Endothelial cell of umbilical vein (primary cell): ENCODE measurements at regions not wholly inside any gene's neighbourhood (a gene's known extent, or its start where the extent isn't known, plus 50 kb on each side); places are given as distances from the start of the nearest gene placed in this dataset.
"Not testable (repeated sequence)": the region's sequence is repeated elsewhere in the genome, so short reads cannot be mapped to it uniquely, and the experiment has no call there.

Experiments used
- BruUV-seq: library from RNA; stranded (reverse); fragments of 400-500 nt; replicated peaks from 2 replicates; lab custom pipeline; 2021; lab: Mats Ljungman, UMichigan
- CTCF ChIA-PET: fragments of 300-600, 350-600 bp; sonication (Branson Sonifier 250); formaldehyde crosslinking; loops from one replicate; lab custom pipeline; 2021; ENCODE audit warnings: antibody characterized with exemption, inconsistent platforms; lab: Charles Lee
- POLR2A ChIA-PET: fragments of 300-600, 350-600 bp; sonication (Branson Sonifier 250); formaldehyde crosslinking; loops from one replicate; lab custom pipeline; 2021; ENCODE audit warnings: antibody characterized with exemption, inconsistent platforms; lab: Charles Lee
- DNase-seq: peaks from one replicate; pipeline ENCODE4 v3.0.0-alpha.2; 2011; ENCODE audit warnings: low read depth, low spot score
- FAIRE-seq: peaks from 2 replicates; lab custom pipeline; 2011; peaks lifted over from hg19 to GRCh38; lab: Jason Lieb, UNC
- H2AFZ ChIP-seq: 2 replicates; pipeline ENCODE4 v1.6.0; 2012; ENCODE audit warnings: low read depth, low read length, control low read depth, inconsistent platforms
- H3K27ac ChIP-seq: 2 replicates; pipeline ENCODE4 v1.5.1; 2011; ENCODE audit warnings: low read depth, mild to moderate bottlenecking, control low read depth, low read length, moderate library complexity; ENCODE audit not compliant: insufficient read depth
- H3K27me3 ChIP-seq, 2 experiments: 2 replicates each; pipeline versions ENCODE4 v1.6.0 to v1.6.1; 2011; ENCODE audit warnings: low read length in 2 of 2, mixed read lengths in 1 of 2; ENCODE audit not compliant: control insufficient read depth in 2 of 2, insufficient read depth in 2 of 2
- H3K36me3 ChIP-seq, 2 experiments: 2 replicates in 1 of 2; 3 replicates in 1 of 2; pipeline ENCODE4 v1.5.1; 2011; ENCODE audit warnings: low read length in 2 of 2, mild to moderate bottlenecking in 1 of 2, moderate library complexity in 1 of 2; ENCODE audit not compliant: control insufficient read depth in 2 of 2, insufficient read depth in 2 of 2; ENCODE audit errors: extremely low read depth in 1 of 2
- H3K4me1 ChIP-seq: 3 replicates; pipeline ENCODE4 v1.5.1; 2011; ENCODE audit warnings: mild to moderate bottlenecking, low read length; ENCODE audit not compliant: control insufficient read depth, insufficient read depth; ENCODE audit errors: extremely low read depth
- H3K4me2 ChIP-seq: 2 replicates; pipeline ENCODE4 v1.6.1; 2011; ENCODE audit warnings: low read length, control low read depth, mixed read lengths; ENCODE audit not compliant: insufficient read depth
- H3K4me3 ChIP-seq, 3 experiments: fragments of 200-600 bp in 1 of 3; sonication (generic), shearing (Covaris generic) in 1 of 3; replicated peaks in 1 of 3; 2 replicates each; pipeline ENCODE4 v1.5.1; 2011 to 2016; ENCODE audit warnings: control low read depth in 3 of 3, low read length in 3 of 3, mild to moderate bottlenecking in 2 of 3, inconsistent platforms in 1 of 3, low read depth in 1 of 3, moderate library complexity in 1 of 3; ENCODE audit not compliant: insufficient read depth in 1 of 3
- H3K79me2 ChIP-seq: 2 replicates; pipeline ENCODE4 v1.6.0; 2012; ENCODE audit warnings: low read length, inconsistent platforms; ENCODE audit not compliant: control insufficient read depth, insufficient read depth
- H3K9ac ChIP-seq: replicated peaks from 2 replicates; pipeline ENCODE3; 2011; ENCODE audit warnings: low read length, control low read depth; ENCODE audit not compliant: insufficient read depth; ENCODE audit errors: extremely low read depth
- H3K9me1 ChIP-seq: replicated peaks from 3 replicates; pipeline ENCODE4 v1.6.0; 2011; ENCODE audit warnings: mild to moderate bottlenecking, low read length; ENCODE audit not compliant: control insufficient read depth, insufficient read depth; ENCODE audit errors: extremely low read depth
- H3K9me3 ChIP-seq: replicated peaks from 2 replicates; pipeline ENCODE4 v1.5.1; 2012; ENCODE audit warnings: low read length, inconsistent platforms; ENCODE audit not compliant: control insufficient read depth, insufficient read depth
- H4K20me1 ChIP-seq: replicated peaks from 2 replicates; pipeline ENCODE3; 2011; ENCODE audit warnings: mild to moderate bottlenecking, low read length; ENCODE audit not compliant: control insufficient read depth, insufficient read depth; ENCODE audit errors: extremely low read depth
- EZH2 ChIP-seq: IDR thresholded peaks from 2 replicates; pipeline ENCODE4 v1.6.1; 2012; ENCODE audit warnings: borderline replicate concordance, low read depth, mild to moderate bottlenecking, moderate library complexity, low read length, inconsistent platforms; ENCODE audit not compliant: severe bottlenecking
- FOS ChIP-seq: IDR thresholded peaks from 2 replicates; pipeline ENCODE4 v1.6.1; 2011; ENCODE audit warnings: mild to moderate bottlenecking, low read length, moderate library complexity, borderline replicate concordance; ENCODE audit not compliant: insufficient read depth
- GATA2 ChIP-seq: IDR thresholded peaks from 2 replicates; pipeline ENCODE4 v1.7.0; 2011; ENCODE audit warnings: low read depth, mild to moderate bottlenecking, moderate library complexity, mixed read lengths, low read length; ENCODE audit not compliant: insufficient read length, insufficient read depth
- JUN ChIP-seq: IDR thresholded peaks from 2 replicates; pipeline ENCODE4 v1.6.1; 2011; ENCODE audit warnings: borderline replicate concordance, low read depth; ENCODE audit not compliant: insufficient read length, insufficient read depth
- MYC ChIP-seq: IDR thresholded peaks from one replicate; pipeline ENCODE4 v1.6.1; 2011; ENCODE audit warnings: mild to moderate bottlenecking, low read depth, low read length
- POLR2A ChIP-seq: IDR thresholded peaks from 2 replicates; pipeline ENCODE4 v1.6.1; 2012; ENCODE audit warnings: low read depth, mild to moderate bottlenecking, control low read depth, low read length
- POLR2AphosphoS5 ChIP-seq: IDR thresholded peaks from 2 replicates; pipeline ENCODE4 v1.6.1; 2012; ENCODE audit warnings: low read depth, mild to moderate bottlenecking, control low read depth, low read length, moderate library complexity; ENCODE audit not compliant: insufficient read depth
- dilution Hi-C: fragments of 300-500 bp; cut with MboI; formaldehyde crosslinking; loops from one replicate; pipeline ENCODE4 v1.15.0; 2019; ENCODE audit warnings: low sequenced_read_pairs; ENCODE audit not compliant: extremely low pct_ligation_motif_present
- intact Hi-C: fragments of 100-400 bp; cut with micrococcal nuclease; formaldehyde crosslinking; loops from one replicate; pipeline ENCODE4 v1.10.0; 2022
- TF ChIP-seq, protein P1 (sequence below): IDR thresholded peaks from 2 replicates; pipeline ENCODE4 v1.6.1; 2011; ENCODE audit not compliant: insufficient read depth, insufficient read length
- TF ChIP-seq, protein P2 (sequence below), 2 donors: IDR thresholded peaks; 1 replicate in 1 of 2; 2 replicates in 1 of 2; pipeline ENCODE4 v1.5.1; 2011; ENCODE audit warnings: low read length in 2 of 2, mild to moderate bottlenecking in 2 of 2, moderate library complexity in 2 of 2, control low read depth in 1 of 2, inconsistent platforms in 1 of 2, low read depth in 1 of 2; ENCODE audit not compliant: insufficient read depth in 1 of 2; ENCODE audit errors: extremely low read depth in 1 of 2

DNA sequence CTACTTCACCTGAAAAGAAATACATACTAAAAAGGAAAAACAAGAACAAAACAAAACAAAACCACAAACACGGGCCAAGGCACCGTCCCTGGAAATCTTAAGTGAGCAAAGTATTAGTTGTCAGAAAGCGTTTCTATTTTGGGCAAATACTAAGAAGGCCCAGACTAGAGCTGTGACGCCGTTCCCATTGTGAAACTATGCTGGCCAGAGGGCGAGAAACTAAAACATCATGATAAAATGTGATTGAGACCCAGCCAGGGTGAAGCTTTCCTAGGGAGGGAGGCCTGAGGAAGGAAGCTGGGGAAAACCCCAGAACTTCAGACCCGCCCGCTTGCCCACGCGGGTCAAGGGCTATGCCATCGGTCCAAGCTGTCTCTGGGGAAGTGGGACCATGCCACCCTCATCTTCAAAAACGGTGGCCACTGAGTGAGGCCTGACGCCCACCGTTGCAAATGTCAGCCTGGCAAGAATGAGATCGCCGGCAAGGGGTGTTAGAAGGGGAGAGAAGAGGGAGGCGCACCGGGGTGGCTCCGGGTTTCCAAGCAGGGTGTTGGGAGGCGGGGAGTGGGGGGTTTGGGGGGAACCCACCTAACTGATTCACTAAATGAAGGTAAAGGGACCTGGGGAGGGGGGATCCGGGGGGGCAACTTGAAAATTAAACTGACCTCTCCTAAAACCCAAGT lies 1950.9 kb upstream of the DEFB115 start:
- Histone ChIP-seq H3K4me1 (no peaks in the 10 kb centered on the region), H3K9ac (no peak overlapping the region), H4K20me1 (no peaks in the 10 kb centered on the region), H3K27ac (no peak overlapping the region), H3K9me1 (no peaks in the 10 kb centered on the region), H3K79me2 (no peaks in the 10 kb centered on the region), H3K36me3 (no peaks in the 10 kb centered on the region), H3K9me3 (peaks cover 2% of the 10 kb centered on the region), H3K4me2 (no peak overlapping the region), H3K4me3 (no peak overlapping the region), H3K27me3 (no peaks in the 10 kb centered on the region), H2AFZ (no peak overlapping the region)
- TF ChIP-seq GATA2: no peak
- TF ChIP-seq POLR2AphosphoS5: no peak
- no peak for TF ChIP-seq POLR2A
- TF ChIP-seq, protein P1, sequence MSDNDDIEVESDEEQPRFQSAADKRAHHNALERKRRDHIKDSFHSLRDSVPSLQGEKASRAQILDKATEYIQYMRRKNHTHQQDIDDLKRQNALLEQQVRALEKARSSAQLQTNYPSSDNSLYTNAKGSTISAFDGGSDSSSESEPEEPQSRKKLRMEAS: no peak
- TF ChIP-seq, protein P2, sequence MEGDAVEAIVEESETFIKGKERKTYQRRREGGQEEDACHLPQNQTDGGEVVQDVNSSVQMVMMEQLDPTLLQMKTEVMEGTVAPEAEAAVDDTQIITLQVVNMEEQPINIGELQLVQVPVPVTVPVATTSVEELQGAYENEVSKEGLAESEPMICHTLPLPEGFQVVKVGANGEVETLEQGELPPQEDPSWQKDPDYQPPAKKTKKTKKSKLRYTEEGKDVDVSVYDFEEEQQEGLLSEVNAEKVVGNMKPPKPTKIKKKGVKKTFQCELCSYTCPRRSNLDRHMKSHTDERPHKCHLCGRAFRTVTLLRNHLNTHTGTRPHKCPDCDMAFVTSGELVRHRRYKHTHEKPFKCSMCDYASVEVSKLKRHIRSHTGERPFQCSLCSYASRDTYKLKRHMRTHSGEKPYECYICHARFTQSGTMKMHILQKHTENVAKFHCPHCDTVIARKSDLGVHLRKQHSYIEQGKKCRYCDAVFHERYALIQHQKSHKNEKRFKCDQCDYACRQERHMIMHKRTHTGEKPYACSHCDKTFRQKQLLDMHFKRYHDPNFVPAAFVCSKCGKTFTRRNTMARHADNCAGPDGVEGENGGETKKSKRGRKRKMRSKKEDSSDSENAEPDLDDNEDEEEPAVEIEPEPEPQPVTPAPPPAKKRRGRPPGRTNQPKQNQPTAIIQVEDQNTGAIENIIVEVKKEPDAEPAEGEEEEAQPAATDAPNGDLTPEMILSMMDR (IDR thresholded peaks at IDR 0.05; ENCODE audit: extremely low read depth in 1 of 2, insufficient read depth in 1 of 2, low read depth in 1 of 2, low read length in 2 of 2): no peak
- TF ChIP-seq FOS: no peak
- TF ChIP-seq EZH2: no peak
- no peak for TF ChIP-seq JUN
- no peak for TF ChIP-seq MYC
- no peak for DNase-seq
- dilution Hi-C loops: no loop called here
- no peak for FAIRE-seq
- POLR2A ChIA-PET: no interaction called here
- CTCF ChIA-PET: no interaction called here
- BruUV-seq: no TSS peak
- intact Hi-C loops: no loop called here

DNA sequence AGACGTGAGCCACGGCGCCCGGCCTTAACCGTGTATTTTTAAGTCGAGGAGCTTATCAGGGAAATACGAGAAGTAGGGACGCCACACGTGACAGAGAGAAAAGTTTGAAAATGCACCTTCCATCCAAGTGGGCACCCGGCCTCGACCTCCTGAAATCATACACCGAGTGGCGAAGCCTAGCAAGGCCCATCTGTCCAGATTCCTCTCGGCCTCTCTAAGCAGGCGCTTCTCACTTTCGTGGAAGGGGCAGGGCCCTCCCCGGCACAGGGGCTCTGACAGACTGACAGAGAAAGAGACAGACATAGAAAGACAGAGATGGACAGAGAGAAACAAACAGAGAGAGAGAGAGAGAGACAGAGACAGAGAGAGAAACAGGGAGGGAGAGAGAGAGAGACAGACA lies 1950.0 kb upstream of the DEFB115 start:
- BruUV-seq, H3K79me2 ChIP-seq, H3K4me1 ChIP-seq, H3K36me3 ChIP-seq, dilution Hi-C loops, H2AFZ ChIP-seq, H4K20me1 ChIP-seq, H3K9ac ChIP-seq, H3K27ac ChIP-seq, intact Hi-C loops, H3K4me2 ChIP-seq, POLR2A ChIA-PET, CTCF ChIA-PET, H3K9me1 ChIP-seq, H3K4me3 ChIP-seq, H3K27me3 ChIP-seq, DNase-seq, H3K9me3 ChIP-seq, FAIRE-seq: not testable (repeated sequence)

DNA sequence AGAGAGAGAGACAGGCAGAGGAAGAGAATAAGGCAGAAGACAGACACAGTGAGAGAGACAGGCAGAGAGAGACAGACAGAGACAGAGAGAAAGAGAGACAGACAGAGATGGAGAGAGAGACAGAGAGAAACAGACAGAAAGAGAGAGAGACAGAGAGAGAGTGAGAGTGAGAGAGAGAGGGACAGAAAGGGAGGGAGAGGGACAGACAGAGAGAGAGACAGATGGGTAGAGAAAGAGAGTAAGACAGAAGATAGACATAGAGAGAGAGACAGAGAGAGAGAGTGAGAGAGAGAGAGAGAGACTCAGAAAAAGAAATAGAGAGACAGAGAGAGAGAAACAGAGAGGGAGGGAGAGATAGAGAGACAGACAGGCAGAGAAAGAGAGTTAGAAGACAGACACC lies 1948.5 kb upstream of the DEFB115 start:
- DNase-seq, BruUV-seq, intact Hi-C loops, H3K9me3 ChIP-seq, H3K27ac ChIP-seq, FAIRE-seq, H3K4me2 ChIP-seq, H3K9ac ChIP-seq, H3K9me1 ChIP-seq, POLR2A ChIA-PET, H4K20me1 ChIP-seq, H3K79me2 ChIP-seq, H2AFZ ChIP-seq, H3K4me3 ChIP-seq, H3K4me1 ChIP-seq, CTCF ChIA-PET, H3K27me3 ChIP-seq, dilution Hi-C loops, H3K36me3 ChIP-seq: not testable (repeated sequence)
